ENCODE measurements at regions not wholly inside any gene's neighbourhood (a gene's known extent, or its start where the extent isn't known, plus 50 kb on each side); places are given as distances from the start of the nearest gene placed in this dataset.
A peak's percentile ranks its signal among the peaks of the same experiment; 100 is the strongest.

DNA sequence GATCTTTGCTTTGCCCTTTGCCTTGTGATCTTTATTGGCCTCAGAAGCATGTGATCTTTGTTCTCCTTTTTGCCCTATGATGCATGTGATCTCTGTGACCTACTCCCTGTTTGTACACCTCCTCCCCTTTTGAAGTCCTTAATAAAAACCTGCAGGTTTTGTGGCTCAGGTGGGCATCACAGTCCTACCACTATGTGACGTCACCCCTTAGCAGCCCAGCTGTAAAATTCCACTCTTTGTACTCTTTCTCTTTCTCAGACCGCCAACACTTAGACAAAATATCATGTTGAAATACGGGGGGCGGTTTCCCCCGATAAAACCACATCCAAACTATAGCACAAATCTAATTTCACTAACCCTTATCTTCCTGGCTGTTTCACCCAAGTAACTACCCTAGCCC lies 76.7 kb upstream of the RAPGEF4 start:
- no peak for DNase-seq (ENCODE audit: low spot score)

DNA sequence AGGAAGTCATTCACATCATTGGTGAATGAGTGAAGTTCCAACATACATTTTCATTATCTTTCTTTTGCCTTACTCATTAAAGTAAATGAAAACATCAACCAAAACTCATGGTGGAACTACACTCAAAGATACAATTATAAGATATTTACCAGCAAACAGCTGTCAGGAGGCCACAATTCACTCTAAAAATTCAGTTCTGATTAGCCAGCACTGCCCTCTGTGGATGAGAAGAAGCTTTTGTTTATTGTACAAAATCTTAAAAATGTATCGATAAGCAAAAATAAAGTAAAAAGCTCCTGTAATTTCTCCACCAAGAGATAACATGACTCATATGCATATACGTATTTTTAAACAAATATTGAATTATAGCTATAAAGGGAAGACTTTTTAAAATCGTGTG lies 73.5 kb upstream of the RAPGEF4 start:
- no peak for DNase-seq (ENCODE audit: low spot score)

DNA sequence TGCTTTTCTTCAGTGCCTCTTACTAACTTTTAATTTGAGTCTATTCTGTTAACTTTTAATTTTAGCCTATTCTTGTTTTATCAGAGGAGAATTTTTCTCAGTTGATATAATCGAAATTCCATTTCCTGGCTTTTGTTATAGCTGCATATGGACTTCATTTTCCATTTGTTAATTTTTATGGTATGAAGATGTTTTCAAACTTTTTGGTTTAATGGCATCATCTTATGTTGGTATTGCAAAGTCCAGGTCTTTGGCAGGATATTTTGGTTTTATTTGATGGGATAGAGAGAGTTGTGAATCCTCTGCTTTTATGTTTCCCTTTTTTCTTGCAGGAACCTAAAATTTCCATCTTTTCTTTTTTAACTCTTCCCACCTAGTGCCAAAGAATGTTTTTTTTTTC lies 70.9 kb upstream of the RAPGEF4 start:
- no peak for DNase-seq (ENCODE audit: low spot score)

DNA sequence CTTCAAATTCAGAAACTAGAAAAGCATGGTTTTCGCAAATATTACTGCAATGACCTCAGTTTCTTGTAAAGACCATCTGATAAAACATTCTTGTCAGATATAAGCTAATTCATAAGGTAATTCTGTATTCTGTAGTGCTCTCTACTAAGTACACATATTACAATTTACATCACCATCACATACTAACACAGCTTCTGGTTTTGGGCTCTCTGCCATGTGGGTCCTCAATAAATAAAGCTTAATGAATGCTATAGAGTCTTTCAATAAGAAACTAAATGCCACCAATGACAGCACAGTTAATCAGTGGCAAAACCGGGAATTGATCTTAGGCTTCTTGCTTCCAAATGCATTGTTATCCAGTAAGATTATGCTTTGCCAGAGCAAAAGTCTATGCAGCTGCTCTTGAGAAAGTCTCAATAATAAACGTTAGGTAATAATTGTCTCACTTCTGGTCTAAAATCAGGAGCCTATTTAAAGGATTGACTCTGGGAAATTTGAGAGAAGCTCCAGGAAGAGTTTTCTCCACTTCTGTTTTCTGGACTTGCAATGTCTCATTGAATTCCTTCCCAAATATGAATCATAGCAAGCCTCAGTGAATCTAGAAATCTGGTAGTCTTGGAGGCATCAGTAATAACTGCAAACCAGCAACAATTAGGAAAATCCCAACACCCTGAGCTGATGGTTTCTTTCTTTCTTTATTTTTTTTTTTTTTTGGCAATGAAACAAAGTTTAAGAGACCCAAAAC lies 67.9 kb upstream of the RAPGEF4 start:
- no peak for DNase-seq (ENCODE audit: low spot score)

DNA sequence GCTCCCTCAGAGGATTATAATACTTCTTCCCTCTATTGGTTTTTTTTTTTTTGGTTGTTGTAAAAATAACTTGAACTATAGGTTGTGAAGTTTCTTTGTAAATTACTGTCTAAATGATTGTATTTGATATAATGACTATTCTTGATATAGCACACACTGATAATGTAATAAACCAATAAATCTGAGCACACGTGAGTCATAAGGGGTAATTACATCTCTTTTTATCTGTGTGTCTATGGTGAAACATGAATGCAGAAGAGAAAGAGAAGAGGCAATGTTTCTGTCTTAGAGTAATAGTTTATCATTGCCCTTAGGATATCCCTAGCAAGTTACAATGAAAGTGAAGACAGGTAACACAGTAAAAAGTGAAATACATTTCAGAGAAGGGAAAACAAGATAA lies 64.1 kb upstream of the RAPGEF4 start:
- no peak for DNase-seq (ENCODE audit: low spot score)

DNA sequence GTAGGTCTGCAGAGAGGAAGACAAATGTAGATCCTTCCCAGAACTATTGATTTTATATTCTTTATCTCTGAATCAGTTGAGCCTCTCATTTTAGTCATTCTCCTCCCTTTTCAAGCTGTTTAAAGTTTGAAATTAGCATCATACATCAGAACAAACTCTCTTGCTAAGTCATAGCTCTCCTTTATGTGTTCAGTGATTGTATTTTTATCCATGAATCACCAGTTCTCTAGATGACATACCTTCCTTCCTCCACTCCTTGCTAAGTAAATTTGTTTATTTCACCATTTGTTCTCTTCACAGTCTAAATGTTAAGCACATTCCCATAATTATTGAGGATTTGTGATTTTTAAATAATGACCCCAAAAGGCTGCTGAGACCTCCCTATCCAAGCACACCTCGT lies 63.5 kb upstream of the RAPGEF4 start:
- no peak for DNase-seq (ENCODE audit: low spot score)

DNA sequence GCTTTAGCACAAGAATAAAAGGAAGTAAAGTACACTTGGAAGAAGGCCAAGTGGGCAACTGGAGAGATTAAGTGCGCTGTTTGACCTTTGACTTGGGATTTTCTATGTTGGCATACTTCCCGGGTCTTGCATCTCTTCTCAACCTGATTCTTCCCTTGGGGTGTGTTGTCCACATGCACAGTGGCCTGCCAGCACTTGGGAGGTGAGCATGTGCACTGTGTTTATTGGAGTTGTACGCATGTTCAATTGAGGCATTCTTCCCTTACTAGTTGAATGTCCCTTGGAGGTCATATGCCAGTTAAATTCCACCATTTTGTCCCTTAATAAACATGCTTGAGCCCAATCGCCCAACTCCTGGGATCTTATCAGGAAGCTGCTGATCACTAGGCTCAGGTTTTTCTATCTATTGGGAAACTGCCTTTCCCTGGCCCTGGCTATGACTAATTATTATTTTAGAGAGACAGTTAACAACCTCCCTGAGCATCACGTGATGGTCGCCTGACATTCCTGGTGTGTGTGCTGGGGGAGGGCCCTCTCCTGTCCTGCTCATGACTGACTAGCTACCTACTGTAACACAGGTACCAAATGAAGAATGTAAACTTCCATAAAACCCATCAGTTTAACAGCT lies 62.5 kb upstream of the RAPGEF4 start:
- no peak for DNase-seq (ENCODE audit: low spot score)

DNA sequence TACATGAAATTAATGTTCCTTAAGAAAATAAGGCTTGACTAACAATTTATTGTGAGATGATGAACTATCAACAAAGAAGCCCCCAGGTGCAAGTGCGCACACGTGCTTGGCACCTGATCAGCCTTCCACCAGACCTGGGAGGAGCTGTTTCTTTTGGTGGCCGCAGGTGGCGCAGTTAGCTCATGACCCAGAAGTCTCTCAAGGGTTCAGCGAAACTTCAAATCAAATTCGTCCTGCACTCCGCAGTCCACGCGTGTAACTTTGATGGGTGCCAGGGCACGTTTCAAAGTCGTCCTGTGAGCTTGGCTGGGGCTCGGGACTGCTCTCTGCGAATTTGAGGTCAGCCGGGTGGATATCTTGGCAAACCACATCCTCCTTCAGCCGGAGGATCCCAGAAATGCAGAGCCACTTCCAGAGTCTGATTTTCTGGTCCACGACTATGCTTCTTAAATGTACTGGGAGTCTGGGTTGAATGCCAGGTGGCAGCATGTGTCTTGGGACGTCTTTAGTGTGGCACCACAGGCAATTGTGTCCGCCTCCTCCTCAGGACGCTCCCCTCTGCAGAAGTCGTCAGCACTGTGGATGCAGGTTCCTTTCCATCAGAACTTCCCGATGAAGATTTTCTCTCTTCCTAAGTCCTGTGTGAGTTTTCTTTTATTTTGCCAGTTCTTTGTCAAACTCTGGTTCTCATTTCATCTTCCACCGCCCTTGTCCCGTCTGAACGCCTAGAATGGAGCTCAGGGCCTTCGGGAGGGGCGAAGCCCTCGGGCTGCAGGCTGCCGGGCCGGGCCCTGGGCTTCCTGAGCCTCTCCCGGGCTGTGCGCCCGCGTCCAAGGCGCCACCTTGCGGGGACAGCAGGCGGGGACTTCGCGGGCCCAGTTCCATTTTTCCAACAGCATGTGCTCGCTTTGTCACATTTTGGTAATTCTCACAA lies 61.3 kb upstream of the RAPGEF4 start:
- DNase-seq (ENCODE audit: low spot score), result peak; percentile 33

DNA sequence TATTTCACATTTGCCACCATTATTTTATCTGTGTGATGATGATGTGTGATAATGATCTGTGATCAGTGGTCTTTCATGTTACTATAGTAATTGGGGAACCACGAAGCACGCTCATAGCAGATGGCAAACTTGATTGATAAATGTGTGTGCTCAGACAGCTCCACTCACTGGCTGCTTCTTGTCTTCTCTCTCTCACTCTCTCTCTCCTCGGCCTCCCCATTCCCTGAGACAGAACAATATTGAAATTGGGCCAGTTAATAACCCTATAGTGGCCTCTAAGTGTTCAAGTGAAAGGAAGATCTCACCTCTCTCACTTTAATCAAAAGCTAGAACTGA lies 60.7 kb upstream of the RAPGEF4 start:
- DNase-seq (ENCODE audit: low spot score), result no peak

DNA sequence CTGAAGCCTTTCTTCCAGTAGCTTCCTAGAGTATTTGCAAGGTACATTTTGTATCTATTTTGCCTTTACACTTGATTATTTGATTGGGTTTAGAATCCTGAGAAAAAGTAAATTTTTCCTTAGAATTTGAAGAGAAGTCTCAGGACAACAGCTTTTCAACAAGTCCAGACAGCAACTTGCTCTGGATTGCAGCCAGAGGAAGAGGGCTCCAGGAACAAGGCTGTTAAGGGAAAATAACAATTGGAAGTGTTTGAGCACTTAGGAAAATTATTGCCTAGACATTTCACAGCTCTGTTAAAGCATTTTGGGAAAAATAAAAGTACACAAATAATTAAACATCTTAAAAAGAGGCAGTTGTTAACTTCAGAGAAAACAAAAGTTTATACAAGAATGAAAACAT lies 58.3 kb upstream of the RAPGEF4 start:
- no peak for DNase-seq (ENCODE audit: low spot score)

DNA sequence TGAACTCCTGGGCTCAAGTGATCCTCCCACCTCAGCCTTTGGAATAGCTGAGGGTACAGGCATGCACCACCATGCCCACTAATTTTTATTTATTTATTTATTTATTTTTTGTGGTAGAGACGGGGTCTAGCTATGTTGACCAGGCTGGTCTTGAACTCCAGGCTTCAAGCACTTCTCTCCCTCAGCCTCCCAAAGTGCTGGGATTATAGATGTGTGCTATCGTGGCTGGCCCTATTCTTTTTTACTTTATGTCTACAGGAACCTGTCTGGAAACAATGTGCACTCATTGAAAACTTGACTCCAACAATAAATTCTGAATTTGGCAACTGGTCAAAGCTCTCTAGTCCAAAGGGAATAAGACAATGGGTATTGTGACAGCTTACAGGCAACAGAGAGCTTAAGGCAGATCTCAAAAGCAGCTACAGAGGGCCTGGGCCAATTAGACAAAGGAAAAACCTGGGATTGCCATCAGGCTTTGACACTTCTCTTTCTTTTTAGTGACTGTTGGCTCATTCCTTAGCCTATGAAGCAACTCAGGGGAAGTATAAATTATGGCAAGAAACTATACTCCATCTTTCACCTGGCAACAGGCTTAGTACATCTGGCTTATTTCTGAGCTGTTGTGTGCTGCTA lies 55.1 kb upstream of the RAPGEF4 start:
- no peak for DNase-seq (ENCODE audit: low spot score)

DNA sequence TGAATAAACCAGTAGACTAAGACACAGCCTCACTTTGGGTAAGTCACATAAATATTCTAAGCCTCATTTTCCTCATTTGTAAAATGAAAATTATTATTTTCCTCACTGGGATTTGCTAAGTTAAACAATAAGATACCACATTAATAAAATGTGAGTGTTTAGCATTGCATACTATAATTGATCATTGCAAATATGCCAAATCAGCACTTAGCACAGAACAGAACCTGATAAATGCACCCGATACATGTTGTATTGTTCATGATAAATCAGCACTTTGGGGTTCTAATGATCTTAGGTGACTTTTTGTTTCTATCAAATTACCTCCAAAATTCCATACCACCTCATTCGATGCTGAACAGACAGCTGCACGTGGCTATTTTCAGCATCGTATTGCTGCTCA lies 50.2 kb upstream of the RAPGEF4 start:
- no peak for DNase-seq (ENCODE audit: low spot score)

All from HuH-7.5 (cell line).